NCI-H146 treated with DMSO at 0.1 percent for 48 hours (cell line): ENCODE measurements at regions not wholly inside any gene's neighbourhood (a gene's known extent, or its start where the extent isn't known, plus 50 kb on each side); places are given as distances from the start of the nearest gene placed in this dataset.

Experiments used
- DNase-seq: peaks from one replicate; lab custom pipeline; 2025; ENCODE audit not compliant: unreplicated experiment; lab: John Stamatoyannopoulos, UW

DNA sequence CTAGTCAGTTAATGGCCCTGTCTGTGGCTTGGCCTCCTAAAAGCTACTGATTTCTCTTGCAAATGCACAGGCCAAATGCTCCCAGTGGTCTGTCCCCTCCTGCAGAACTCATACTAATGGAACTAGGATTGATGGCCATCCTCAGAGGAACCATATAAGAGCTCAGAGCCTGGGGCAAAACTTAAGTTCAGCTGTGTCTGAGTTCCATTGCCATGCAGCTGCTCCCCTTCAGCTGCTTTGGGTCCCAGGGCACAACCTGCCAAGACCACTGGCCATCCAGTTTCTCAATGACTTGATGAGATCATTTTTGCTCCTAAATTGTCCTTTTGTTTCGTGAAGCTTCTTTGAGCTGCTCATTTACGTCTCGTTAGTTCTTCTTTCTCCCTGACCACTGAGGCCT, 529.5 kb upstream of the TBL1XR1 start:
- DNase-seq: no peak

DNA sequence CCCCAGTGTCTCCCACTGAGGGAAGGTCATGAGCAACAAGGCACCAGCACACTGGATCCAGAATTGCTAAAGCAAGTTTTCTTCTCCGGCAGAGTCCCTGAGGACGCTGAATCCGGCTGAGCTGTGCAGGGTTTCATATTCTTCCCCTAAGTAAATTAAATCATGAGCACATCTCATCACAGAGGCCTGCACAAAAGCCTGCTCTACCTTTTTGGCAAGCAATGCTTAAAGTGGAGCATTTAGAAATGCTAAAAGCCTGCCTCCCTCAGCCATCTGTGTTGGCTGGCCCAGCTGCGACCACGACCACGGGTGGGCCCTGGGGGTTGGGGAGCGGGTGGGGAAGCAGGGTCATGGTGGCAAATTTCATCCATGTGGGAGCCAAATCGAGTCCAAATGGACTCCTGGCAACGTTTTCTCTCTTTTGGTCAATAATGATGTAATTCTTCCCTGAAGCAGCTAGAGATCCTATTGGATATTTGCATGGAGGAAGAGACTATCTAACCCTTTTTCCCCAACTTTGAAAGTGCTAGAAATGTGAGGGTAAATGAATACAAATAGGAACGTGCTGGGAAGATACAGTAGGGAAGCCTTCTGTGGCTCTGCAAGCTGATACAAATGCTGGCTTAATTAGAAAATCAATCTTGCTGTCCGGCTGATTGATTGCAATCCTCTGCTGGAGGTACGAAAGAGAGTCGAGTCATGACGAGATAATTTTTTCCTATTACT, 532.8 kb upstream of the TBL1XR1 start:
- peak; percentile 95 for DNase-seq

DNA sequence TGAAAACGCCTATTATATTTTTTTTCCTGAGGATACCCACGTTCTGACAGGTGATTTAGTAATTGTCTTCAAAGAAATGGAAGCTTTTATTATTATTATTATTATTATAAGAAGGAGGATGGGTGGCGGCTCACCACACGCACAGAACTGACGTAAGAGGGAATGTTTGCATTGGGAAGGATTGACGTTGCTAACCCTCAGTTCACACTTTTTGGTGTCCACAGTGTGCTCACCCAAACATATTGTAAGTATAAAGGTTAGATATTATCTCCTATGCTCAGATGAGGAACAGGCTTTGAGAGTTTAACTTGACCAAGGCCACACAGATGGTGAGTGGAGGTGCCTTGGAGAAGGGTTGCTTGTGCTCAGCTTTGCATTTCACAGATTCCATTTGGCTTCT, 533.5 kb upstream of the TBL1XR1 start:
- DNase-seq: no peak

DNA sequence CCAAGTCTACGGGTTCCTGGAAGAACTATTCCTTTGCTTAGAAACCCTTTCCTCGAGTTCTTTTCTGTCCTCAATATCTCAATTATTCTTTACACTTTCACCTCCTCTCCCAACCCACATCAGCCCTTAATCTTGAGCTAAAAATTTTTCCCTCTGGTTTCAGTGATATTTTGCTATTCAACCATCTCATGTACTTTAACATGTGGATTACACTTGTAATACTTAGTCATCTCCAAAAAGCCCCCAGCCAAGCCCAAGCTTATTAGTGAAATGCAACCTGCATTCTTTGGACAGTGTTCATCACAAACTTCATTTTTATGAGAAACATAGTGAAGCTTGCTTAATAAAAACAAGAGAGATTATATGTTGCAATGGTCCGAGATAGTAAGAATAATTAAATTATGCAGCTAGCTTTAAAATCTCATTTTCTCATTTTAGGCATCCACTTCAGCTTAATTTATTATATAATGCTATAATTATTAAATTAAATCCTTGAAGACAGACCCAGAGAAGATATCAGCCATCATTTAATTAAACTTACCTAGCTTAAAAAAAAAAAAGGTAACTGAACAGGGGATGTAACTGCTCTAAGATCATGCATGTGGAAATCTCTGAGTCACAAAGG, 534.5 kb upstream of the TBL1XR1 start:
- no peak for DNase-seq

DNA sequence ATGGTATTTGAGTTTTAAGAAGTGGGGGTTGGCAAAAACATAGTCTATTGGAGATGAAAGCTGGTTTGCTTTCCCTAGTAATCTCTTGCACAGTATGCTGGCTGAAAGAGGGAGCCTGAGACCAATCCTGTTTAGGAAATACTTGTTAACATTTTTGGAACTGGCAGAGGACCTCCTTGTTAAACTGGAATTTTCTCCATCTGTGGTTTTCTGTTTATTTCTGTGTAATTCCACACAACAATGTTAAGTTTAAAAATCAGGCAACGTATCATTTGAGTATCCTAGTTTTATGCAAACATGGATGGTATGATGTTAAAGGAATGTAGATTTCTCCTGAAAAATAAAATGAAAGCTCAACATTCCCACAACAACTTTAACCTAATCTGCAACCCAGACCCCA, 536.0 kb upstream of the TBL1XR1 start:
- DNase-seq: no peak

DNA sequence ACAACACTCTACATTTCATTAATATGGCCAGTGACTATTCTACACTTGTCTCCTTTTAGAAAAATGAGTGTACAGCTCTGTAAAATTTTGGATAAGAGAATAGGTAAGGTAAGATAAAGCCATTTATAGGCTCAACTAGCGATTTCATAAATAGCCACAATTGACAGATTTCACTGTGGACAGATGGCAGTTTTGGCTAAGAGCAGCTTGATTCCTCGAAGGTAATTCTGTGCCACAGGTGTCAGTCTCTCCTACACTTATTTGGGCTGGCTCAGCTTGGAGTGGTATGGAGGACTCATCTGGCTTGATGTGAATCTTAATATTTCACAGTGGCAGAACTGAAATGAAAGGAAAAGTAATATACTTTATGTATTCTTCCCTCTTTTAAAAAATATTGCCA, 536.7 kb upstream of the TBL1XR1 start:
- DNase-seq: no peak

DNA sequence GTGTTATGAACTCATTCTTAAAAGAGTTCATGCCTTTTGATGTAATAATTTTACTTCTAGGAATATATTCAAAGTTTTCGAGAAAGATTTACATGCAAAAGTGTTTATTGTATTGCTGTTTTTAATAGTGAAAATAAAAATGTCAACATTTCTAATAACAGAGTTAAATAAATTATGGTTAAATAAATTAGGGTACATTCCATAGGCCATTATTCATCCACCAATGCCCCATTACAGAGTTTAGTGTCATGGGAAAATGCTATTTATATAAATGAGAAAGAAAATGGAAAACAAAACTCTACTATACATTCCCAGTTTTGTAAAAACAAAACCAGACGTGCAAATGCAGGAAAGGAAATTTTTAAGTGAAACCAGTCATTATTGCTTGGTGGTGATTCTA, 538.1 kb upstream of the TBL1XR1 start:
- no peak for DNase-seq

DNA sequence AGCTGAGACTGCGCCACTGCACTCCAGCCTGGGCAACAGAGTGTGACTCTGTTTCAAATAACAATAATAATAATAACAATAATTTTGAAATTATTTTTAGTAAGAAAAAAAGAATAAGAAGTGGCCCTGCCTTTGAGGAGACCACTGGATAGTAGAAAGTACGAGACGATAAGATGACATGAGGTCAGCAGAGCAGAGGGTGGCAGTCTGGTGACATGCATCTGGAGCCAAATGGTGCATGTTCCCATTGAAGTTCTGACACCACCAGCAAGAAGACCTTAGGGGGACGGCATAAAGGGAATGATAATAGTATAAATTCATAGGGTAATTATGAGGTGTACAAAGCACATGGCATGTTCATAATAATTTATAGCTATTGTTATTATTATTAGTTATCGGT, 542.2 kb upstream of the TBL1XR1 start:
- no peak for DNase-seq

DNA sequence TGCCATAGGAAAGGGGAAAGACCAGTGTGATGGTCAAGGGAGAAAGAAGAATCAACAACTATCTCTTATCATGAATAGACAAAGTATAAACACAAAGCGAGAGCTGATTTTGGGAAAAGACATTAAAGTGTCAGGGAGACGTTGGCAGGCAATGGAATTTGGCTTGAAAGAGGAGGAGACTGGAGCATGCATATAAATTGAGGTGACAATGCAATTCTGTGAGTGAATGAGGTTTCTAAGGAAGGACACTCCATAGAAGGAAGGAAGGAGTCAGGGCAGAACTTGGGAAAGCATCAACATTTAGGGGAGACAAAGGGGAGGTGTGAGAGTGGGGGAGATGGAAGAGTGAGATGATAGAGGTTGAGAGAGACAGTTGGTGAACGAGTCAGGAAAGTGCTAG, 543.0 kb upstream of the TBL1XR1 start:
- DNase-seq: no peak

DNA sequence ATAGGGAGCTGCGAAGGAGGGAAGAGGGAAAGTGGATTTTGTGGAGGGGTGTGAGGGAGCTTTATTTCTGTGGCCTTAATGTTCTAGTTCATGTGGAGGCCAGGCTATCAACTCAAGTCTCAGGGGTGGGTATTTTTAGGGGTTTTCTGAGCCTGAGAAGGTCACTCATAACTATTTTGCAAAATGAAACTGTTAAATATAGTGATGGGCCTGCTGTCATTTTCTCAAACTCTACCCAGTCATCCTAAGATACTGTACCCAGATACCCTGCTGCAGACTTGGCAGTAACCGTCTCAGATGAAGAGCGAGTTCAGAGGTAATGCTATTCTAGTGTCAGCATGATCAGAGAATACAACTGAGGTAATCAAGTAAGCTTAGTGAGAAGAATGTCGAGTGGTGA, 545.0 kb upstream of the TBL1XR1 start:
- no peak for DNase-seq

DNA sequence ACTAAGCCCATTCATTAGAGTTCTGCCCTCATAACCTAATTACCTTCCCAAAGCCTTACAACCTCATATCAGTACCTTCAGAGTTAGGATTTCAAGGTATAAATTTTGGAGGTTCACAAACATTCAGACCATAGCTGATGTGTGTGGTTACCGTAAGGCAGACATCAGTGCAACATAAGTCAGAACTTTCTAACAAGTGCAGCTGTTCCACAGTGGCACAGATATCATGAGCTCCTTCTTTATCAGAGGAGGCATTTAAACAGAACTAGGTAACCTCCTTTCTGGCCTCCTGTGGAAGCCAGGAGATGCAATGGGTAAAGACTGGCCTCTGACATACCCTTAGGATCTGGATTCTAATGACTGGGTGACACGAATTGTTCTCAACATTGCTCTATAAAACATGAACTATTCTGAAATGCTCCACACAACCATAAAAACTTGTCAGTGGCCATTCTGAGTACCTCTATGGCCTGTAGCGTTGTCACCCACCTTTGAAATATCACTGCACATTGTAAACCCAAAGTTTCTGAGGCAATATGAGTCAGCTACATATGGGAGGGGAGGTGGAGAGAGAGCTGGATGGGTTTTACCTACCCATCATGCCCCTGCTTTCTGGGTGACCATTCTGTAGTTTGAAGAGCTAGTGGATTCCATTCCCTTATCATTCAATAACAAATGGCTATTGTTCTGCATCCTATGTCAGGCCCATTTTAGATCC, 546.0 kb upstream of the TBL1XR1 start:
- DNase-seq: no peak

DNA sequence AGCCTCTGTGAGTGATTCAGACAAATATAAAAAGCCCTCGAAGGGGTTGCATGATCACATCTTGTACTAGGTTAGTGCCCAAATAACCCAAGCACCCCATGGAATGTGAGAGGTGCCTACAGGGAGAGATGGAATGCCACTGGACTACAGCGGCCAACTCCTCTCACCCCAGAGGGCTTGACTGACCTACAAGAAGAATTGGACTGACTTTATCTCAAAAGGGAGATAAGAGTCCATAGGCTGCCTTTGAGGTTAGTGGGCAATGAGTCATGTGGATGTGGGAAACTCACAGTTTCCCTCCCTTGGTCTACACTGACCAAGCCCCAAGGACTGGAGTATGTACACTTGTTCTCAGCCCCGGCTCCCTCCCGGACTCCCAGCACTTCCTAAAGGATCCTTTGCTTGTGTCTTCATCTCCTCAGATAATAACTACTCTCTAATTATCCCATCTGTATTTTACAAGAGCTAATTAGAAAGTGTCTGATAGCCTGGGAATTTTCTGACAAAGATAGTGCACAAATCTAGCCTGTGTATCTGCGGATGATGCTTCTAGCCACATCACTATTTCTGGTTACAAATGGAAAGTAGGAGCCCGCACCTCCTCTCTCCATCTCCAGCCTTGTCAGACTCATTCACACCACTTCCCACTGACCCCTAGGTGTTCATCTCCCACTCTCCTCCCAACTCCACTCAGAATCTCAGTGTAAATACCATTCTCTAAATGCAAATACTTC, 547.8 kb upstream of the TBL1XR1 start:
- DNase-seq: no peak

DNA sequence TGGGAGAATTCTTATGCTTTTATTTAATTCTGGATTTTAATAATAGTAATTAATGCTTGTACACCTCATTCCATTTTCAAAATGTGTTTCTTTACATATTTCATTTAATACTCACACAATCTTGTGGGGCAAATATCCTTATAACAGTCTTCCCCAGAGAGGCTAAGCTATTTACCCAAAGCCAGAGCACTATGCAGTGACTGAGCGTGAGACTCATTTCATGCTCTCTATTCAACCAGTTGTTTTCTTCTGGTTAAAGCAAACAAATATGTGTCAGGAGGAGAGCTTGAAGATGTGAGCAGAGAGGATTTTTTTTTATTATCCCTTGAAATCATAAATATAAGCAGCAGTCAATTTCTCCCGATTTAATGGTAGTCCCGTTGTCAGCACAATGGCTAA, 548.3 kb upstream of the TBL1XR1 start:
- DNase-seq: no peak

DNA sequence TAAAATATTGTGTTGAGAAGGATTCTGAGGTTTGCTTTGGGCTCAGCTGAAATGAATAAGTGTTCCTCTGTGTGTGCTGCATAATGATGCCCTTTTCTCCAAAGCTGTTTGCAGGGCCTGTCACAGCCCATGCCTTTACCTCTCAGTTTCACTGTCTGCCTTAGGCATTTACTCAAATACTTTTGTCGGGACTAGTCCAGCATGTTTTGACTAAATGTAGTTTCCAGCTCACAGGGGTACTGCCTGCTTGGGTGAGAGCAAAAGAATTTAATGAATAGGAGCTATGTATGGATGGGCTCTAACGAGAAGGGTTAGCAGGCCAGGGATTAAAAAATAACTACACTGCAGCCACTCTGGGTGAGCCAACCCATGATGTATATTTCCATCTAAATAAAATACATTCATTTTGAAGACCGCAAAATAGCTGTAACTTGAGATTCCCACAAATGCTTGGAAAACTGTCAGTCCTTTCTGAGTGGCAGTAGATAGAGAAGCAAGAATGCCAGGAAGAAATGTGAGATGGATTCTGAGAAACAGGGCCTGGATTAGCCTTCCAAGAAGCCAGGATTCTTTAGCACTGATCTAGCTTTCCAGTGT, 549.2 kb upstream of the TBL1XR1 start:
- no peak for DNase-seq

DNA sequence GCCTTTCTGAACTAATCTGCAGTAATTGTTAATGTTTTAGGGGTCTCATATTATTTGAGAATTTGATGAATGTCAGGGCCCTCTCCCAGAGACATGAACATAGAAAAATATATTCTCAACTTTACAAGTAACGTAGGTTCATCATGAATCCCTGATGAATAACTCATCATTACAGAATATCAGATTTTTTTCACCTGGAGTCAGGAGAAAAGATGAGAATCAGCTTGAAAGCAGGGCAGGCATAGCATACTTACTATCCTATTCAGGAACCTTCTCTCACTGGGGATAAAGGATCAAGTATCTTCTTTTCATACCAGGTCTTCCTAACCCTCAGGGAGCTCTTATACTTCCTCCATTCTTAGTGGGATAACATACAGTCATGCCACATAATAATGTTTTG, 552.6 kb upstream of the TBL1XR1 start:
- DNase-seq: no peak

DNA sequence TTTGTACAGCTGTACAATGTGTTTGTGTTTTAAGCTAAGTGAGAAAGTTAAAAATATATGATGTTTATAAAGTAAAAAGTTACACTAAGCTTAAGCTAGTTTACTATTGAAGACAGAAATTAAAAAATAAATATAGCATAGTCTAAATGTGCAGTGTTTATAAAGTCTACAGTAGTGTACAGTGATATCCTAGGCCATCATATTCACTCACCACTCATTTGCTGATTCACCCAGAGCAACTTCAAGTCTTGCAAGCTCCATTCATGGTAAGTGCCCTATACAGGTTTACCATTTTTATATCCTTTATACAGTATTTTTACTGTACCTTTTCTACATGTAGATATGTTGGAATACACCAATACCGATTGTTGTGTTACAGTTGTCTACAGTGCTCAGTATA, 553.2 kb upstream of the TBL1XR1 start:
- DNase-seq: no peak

DNA sequence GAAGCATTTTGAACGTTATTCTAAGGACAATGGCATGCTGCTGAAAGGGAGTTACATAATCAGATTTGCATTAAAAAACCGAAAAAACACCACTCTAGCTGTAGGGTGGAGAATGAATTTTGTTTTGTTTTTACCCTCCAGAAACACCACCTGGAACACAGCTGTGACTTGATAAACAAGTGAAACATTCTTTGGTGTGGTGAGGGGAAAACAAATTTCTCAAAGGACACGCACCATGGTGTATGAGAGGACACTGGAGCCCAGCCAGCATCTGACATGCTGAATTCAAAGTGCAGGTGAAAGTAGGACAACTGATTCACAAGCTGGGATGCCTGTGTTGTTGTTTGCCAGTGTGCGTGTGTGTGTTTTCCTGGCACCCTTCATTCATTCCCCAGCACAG, 554.5 kb upstream of the TBL1XR1 start:
- DNase-seq: no peak

DNA sequence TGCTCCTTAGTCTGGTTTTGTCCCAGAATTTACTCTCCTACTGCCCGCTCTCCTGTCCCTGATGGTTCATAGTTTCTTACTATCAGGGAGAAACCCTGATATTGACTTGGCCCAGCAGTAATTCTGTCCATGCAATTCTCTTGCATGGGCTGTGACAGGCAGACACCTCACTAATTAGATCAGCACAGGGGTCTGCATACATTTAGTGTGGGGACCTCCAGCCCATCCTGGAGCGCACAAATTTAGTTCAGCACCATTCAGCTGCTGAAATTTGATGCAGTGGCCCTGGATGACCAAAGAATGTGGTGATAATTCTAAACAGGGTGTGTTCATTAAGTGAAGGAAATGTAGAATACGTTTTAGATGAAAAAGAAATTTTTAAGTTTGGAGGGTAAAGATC, 555.5 kb upstream of the TBL1XR1 start:
- no peak for DNase-seq

DNA sequence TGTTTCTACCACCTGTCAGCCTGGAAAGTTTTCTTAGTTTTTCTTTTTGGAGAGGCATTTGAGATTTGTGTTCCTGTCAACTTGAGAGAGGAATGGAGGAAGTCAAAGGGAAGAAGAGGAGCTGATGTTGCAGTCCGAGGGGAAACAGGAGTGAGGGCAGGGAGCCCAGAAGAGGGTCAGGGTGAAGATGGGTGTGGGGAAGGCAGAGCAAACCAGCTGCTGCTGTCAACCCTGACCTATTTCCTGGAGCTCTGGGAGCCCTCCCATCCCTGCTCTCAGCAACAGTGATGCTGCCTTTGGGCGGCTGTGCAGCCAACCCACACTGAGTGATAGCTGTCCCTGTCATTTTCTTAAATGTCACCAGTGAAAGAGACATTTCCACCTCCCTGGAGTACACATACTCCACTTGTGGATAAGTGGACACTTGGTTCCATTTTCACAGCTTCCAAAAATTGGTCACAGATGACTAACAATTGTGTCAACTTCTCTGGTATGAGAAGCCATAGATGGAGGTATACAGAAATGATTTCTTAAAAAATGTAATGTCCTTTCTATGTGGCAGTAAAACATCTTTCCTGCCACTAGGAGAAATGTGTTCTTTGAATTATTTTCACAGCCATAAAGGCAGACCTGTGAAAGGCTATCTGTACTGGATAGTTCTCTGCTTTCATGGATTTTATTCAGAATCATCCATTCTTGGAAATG, 556.3 kb upstream of the TBL1XR1 start:
- no peak for DNase-seq

DNA sequence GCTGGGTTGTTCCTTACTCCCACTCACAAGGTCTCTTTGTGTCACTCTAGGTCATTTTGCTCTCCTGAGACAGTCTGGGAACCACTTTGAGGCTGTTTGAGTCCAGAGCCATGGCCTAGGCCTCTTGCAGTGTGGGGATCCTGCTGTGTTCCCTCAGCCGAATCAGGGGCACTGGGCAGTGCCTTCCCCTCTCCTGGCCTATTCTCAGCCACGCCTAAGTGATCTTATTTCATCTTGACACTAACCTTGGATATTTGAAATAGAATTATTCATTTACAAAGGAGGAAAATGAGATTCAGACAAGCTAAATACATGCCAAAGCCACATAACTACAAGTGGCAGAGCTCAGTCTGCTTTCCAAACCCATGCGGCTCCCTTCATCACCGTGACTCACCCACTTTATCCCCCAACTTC, 557.2 kb upstream of the TBL1XR1 start:
- DNase-seq: no peak

DNA sequence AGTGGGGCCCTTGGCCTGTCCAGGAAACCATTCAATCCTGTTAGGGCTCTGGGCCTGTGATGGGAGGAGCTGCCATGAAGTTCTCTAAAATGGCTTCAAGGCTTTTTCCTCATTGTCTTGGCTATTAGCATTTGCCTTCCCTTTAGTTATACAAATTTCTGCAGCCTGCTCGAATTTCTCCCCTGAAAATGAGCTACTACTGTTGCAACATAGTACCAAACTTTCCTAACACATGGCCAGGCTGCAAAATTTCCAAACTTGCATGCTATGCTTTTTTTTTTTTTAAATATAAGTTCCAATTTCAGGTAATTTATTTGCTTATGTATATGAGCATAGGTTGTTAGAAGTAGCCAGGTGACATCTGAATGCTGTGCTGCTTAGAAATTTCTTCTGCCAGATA, 560.8 kb upstream of the TBL1XR1 start:
- no peak for DNase-seq
